Lower leg skin (tissue), 3 donors: ENCODE measurements at regions not wholly inside any gene's neighbourhood (a gene's known extent, or its start where the extent isn't known, plus 50 kb on each side); places are given as distances from the start of the nearest gene placed in this dataset.

Experiments used
- CTCF ChIP-seq, 3 donors: fragments of 450-650 bp; IDR thresholded peaks; one replicate each; pipeline ENCODE4 v1.5.1; 2016; ENCODE audit warnings: antibody characterized with exemption in 3 of 3, mild to moderate bottlenecking in 3 of 3, moderate library complexity in 2 of 3
- POLR2A ChIP-seq, 2 donors: fragments of 450-650 bp; IDR thresholded peaks; one replicate each; pipeline ENCODE4 v1.6.1; 2016 to 2017; ENCODE audit warnings: antibody characterized with exemption in 2 of 2, mild to moderate bottlenecking in 1 of 2, moderate library complexity in 1 of 2

GRCh38 chr1:219478811-219479210 is 134.1 kb downstream of the ZC3H11B start:
- TF ChIP-seq CTCF (IDR thresholded peaks at IDR 0.05) (no peak), POLR2A (IDR thresholded peaks at IDR 0.05) (no peak)
